Lower lobe of right lung (tissue), 2 donors: ENCODE measurements at regions not wholly inside any gene's neighbourhood (a gene's known extent, or its start where the extent isn't known, plus 50 kb on each side); places are given as distances from the start of the nearest gene placed in this dataset.

Experiments used
- ATAC-seq, 2 donors: fragments of 200-7000 bp; cut with Tn5 transposase; one replicate each; pipeline ENCODE4 v1.9.1; 2020 to 2022; ENCODE audit warnings: mild to moderate bottlenecking in 2 of 2, moderate library complexity in 2 of 2
- DNase-seq: peaks from one replicate; pipeline ENCODE4 v3.0.0-alpha.2; 2020
- H3K27ac ChIP-seq: fragments of 200-600 bp; one replicate; pipeline ENCODE4 v1.8.0; 2022
- H3K27me3 ChIP-seq: fragments of 200-600 bp; one replicate; pipeline ENCODE4 v1.8.0; 2022; ENCODE audit warnings: low read depth
- H3K36me3 ChIP-seq: fragments of 200-600 bp; one replicate; pipeline ENCODE4 v1.8.0; 2022; ENCODE audit warnings: mild to moderate bottlenecking
- H3K4me1 ChIP-seq: fragments of 200-600 bp; one replicate; pipeline ENCODE4 v1.8.0; 2022
- H3K4me3 ChIP-seq: fragments of 200-600 bp; one replicate; pipeline ENCODE4 v1.8.0; 2022; ENCODE audit warnings: mild to moderate bottlenecking
- H3K9me3 ChIP-seq: fragments of 200-600 bp; one replicate; pipeline ENCODE4 v1.8.0; 2022
- CTCF ChIP-seq: fragments of 200-600 bp; IDR thresholded peaks from one replicate; pipeline ENCODE4 v1.8.0; 2022; ENCODE audit warnings: antibody characterized with exemption, mild to moderate bottlenecking
- intact Hi-C: fragments of 100-400 bp; cut with DNase I; formaldehyde crosslinking; loops from one replicate; pipeline ENCODE4 v1.11.0; 2022
- donor health status: DM: no; HTN: yes; CAD: no; lungs with severe emphysema.

GRCh38 chr10:64156166-64156565 lies 635.0 kb downstream of the REEP3 start:
- Histone ChIP-seq H3K9me3 (no peaks in the 10 kb centered on the region), H3K36me3 (no peaks in the 10 kb centered on the region), H3K27me3 (no peaks in the 10 kb centered on the region), H3K4me1 (no peaks in the 10 kb centered on the region), H3K4me3 (no peak overlapping the region), H3K27ac (no peak overlapping the region)
- no peak for TF ChIP-seq CTCF
- intact Hi-C loops: no loop called here
- ATAC-seq: no peak
- DNase-seq: no peak

- Histone ChIP-seq H3K4me1 (no peaks in the 10 kb centered on the region), H3K4me3 (no peak overlapping the region), H3K9me3 (no peaks in the 10 kb centered on the region), H3K27ac (no peak overlapping the region), H3K27me3 (no peaks in the 10 kb centered on the region), H3K36me3 (no peaks in the 10 kb centered on the region)
- ATAC-seq (no peak), DNase-seq (no peak)
- intact Hi-C loops: no loop called here
- no peak for TF ChIP-seq CTCF
These were observed 637.4 kb downstream of the REEP3 start for GRCh38 chr10:64158551-64158950.

GRCh38 chr10:64159910-64160872 lies 639.0 kb downstream of the REEP3 start:
- DNase-seq (no peak), ATAC-seq (no peak)
- Histone ChIP-seq H3K4me1 (no peaks in the 10 kb centered on the region), H3K36me3 (no peaks in the 10 kb centered on the region), H3K9me3 (no peaks in the 10 kb centered on the region), H3K27ac (no peak overlapping the region), H3K27me3 (no peaks in the 10 kb centered on the region), H3K4me3 (no peak overlapping the region)
- intact Hi-C loops: no loop called here
- no peak for TF ChIP-seq CTCF

GRCh38 chr10:64170791-64171190 lies 649.6 kb downstream of the REEP3 start:
- Histone ChIP-seq H3K9me3 (peaks cover 5% of the 10 kb centered on the region), H3K4me1 (no peaks in the 10 kb centered on the region), H3K36me3 (no peaks in the 10 kb centered on the region), H3K27ac (no peak overlapping the region), H3K27me3 (no peaks in the 10 kb centered on the region), H3K4me3 (no peak overlapping the region)
- DNase-seq: no peak
- intact Hi-C loops: no loop called here
- ATAC-seq: no peak
- TF ChIP-seq CTCF: no peak

- H3K36me3 ChIP-seq: no peaks in the 10 kb centered on the region
- no peaks in the 10 kb centered on the region for H3K9me3 ChIP-seq
- ATAC-seq (no peak), DNase-seq (no peak)
- H3K27me3 ChIP-seq: no peaks in the 10 kb centered on the region
- H3K4me1 ChIP-seq: no peaks in the 10 kb centered on the region
- intact Hi-C loops: no loop called here
- no peak overlapping the region for H3K27ac ChIP-seq
- no peak for TF ChIP-seq CTCF
- no peak overlapping the region for H3K4me3 ChIP-seq
These were observed 652.6 kb downstream of the REEP3 start for GRCh38 chr10:64173826-64174225.
